Lower leg skin (tissue), 4 donors: ENCODE measurements at regions not wholly inside any gene's neighbourhood (a gene's known extent, or its start where the extent isn't known, plus 50 kb on each side); places are given as distances from the start of the nearest gene placed in this dataset.

Source experiments
- DNase-seq, 2 donors: peaks; one replicate each; pipeline ENCODE4 v3.0.0-alpha.2; 2019; ENCODE audit warnings: low spot score in 2 of 2
- H3K4me3 ChIP-seq: fragments of 200-600 bp; sonication (generic); 2 replicates; pipeline ENCODE4 v1.5.1; 2017; ENCODE audit warnings: mild to moderate bottlenecking, low read depth; ENCODE audit not compliant: poor library complexity, severe bottlenecking
- POLR2A ChIP-seq, 2 donors: fragments of 450-650 bp; IDR thresholded peaks; one replicate each; pipeline ENCODE4 v1.6.1; 2016 to 2017; ENCODE audit warnings: antibody characterized with exemption in 2 of 2, mild to moderate bottlenecking in 1 of 2, moderate library complexity in 1 of 2
- WGBS, 2 donors: methylation state at CpG; one replicate each; pipeline ENCODE4 v1.1.5; 2018; 5-methylcytosine and 5-hydroxymethylcytosine counted together
- intact Hi-C: fragments of 100-400 bp; cut with DNase I; formaldehyde crosslinking; loops from one replicate; pipeline ENCODE4 v1.15.0; 2023; ENCODE audit warnings: low total_unique reads
- TF ChIP-seq, protein P1 (sequence below), 3 donors: fragments of 450-650 bp; IDR thresholded peaks; one replicate each; pipeline ENCODE4 v1.5.1; 2016; ENCODE audit warnings: antibody characterized with exemption in 3 of 3, mild to moderate bottlenecking in 3 of 3, moderate library complexity in 2 of 3

DNA sequence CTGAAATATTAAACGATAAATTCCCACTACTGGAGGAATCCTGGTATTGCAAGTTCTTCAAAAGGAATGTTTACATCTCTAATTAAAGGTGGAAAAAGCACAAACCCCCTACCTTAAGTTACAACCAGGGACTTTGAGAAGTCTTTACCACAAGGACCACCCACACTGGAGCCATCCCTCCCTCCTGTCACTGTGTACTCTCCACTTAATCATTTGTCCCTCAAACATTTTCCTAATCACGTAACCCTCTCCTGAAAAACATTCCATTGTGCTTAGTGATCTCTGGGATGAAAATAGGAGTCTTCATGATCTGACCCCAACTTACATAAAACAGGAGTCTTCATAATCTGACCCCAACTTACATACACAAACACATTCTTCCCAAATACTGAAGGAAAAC is 85.7 kb downstream of the SUCLG1 start:
- no peak for DNase-seq
- WGBS, 2 donors: 74 to 76% methylated on average over 2 of the region's 2 CpGs
- TF ChIP-seq, protein P1, sequence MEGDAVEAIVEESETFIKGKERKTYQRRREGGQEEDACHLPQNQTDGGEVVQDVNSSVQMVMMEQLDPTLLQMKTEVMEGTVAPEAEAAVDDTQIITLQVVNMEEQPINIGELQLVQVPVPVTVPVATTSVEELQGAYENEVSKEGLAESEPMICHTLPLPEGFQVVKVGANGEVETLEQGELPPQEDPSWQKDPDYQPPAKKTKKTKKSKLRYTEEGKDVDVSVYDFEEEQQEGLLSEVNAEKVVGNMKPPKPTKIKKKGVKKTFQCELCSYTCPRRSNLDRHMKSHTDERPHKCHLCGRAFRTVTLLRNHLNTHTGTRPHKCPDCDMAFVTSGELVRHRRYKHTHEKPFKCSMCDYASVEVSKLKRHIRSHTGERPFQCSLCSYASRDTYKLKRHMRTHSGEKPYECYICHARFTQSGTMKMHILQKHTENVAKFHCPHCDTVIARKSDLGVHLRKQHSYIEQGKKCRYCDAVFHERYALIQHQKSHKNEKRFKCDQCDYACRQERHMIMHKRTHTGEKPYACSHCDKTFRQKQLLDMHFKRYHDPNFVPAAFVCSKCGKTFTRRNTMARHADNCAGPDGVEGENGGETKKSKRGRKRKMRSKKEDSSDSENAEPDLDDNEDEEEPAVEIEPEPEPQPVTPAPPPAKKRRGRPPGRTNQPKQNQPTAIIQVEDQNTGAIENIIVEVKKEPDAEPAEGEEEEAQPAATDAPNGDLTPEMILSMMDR (IDR thresholded peaks at IDR 0.05): no peak
- no peak for TF ChIP-seq POLR2A (IDR thresholded peaks at IDR 0.05)
- no peak overlapping the region for H3K4me3 ChIP-seq
- intact Hi-C loops: no loop called here

DNA sequence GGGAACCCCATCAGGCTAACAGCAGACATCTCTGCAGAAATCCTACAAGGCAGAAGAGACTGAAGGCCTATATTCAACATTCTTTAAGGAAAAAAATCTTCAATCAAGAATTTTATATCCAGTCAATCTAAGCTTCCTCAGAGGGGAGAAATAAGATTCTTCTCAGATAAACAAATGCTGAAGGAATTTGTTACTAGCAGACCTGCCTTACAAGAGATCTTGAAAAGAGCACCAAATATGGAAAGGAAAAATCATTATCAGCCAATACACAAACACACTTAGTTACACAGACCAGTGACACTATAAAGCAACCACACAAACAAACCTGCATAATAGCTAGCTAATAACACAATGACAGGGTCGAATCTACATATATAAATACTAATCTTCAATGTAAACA is 96.5 kb downstream of the SUCLG1 start:
- WGBS, 2 donors: 45 to 61% methylated on average over 1 of the region's 1 CpG
- H3K4me3 ChIP-seq: no peak overlapping the region
- DNase-seq: no peak
- TF ChIP-seq POLR2A (IDR thresholded peaks at IDR 0.05): no peak
- TF ChIP-seq, protein P1 (IDR thresholded peaks at IDR 0.05): no peak
- intact Hi-C loops: no loop called here

DNA sequence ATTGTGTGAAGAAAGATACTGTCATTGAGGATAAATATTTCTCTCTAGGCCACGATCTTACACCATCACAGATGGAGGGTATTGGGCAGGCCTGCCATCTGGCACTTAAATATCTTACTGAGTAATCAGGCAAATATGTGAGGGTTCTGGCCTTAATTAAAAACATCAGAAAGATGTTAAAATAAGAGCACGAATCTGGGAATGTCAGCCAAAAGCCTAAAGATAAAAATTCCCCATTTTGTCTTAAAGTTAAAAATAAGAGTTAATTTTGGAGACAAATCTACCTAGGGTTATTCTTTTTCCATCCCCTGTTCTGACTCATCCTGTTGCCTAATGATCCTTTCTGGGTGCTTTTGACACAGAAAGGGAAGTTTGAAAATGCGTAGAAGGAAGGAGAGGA is 121.0 kb downstream of the SUCLG1 start:
- TF ChIP-seq, protein P1 (IDR thresholded peaks at IDR 0.05): no peak
- TF ChIP-seq POLR2A (IDR thresholded peaks at IDR 0.05): no peak
- WGBS, 2 donors: 25 to 32% methylated on average over 3 of the region's 3 CpGs
- DNase-seq: no peak
- intact Hi-C loops: no loop called here
- H3K4me3 ChIP-seq: no peak overlapping the region

DNA sequence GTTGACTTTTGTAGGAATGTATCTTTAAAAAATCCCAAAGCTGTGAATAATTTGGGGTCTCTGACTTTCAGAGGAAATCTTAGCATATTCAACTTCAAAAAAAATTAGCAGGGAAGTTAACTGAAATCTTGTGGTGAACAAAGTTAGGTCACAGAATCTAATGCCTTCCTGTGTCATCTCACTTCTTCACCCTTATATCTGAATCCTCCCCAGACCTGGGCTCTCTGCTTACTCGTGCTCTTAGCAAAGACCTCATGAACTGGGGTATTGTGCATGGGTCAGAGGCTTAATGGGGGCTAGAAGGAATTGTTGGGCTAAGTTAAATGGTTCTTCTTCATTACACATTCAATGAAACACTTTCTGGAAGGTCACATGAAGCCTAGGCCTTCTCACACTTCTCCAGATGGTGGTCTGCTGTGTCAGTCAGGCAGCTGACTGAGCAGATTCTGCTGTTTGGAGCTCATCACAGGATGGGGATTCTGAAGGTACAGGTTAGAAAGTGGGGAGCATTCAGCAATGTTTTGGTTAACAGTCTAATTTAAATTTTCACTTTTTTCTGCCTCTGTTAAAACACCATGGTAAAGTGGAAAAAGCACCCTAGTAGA is 131.3 kb downstream of the SUCLG1 start:
- no peak for DNase-seq
- 68 to 77% methylated on average over 1 of the region's 1 CpG for WGBS, 2 donors
- H3K4me3 ChIP-seq: no peak overlapping the region
- no peak for TF ChIP-seq POLR2A (IDR thresholded peaks at IDR 0.05)
- TF ChIP-seq, protein P1 (IDR thresholded peaks at IDR 0.05): no peak
- intact Hi-C loops: no loop called here

DNA sequence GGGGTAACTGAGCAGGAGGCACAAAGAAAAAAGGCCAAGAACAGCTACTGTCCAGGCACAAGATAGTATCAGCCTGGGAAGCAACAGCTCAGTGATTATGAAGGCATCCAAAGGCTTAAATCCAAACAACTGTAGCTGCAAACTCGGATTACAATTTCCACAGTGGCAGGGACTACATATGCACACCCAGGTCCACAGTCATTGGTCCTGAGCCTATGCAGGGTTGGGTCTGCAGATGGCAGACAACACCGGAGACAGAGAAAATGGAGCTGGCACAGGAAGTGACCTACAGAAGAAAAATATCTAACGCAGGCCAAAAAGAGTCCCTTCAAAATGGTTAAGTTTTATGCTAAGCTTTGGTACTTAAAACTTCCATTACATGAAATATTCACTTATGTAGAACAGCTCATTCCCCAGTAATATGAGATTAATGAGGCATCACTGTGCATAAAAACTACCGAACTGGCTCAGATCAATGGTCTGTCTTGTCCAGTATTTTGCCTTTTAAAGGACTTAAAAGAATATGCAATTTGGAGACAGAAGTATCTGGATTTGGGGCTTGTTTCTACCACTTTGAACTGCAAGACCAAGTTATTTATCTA is 132.1 kb downstream of the SUCLG1 start:
- no peak for TF ChIP-seq POLR2A (IDR thresholded peaks at IDR 0.05)
- TF ChIP-seq, protein P1 (IDR thresholded peaks at IDR 0.05): no peak
- WGBS, 2 donors: 79 to 83% methylated on average over 4 of the region's 4 CpGs
- intact Hi-C loops: no loop called here
- no peak for DNase-seq
- no peak overlapping the region for H3K4me3 ChIP-seq

DNA sequence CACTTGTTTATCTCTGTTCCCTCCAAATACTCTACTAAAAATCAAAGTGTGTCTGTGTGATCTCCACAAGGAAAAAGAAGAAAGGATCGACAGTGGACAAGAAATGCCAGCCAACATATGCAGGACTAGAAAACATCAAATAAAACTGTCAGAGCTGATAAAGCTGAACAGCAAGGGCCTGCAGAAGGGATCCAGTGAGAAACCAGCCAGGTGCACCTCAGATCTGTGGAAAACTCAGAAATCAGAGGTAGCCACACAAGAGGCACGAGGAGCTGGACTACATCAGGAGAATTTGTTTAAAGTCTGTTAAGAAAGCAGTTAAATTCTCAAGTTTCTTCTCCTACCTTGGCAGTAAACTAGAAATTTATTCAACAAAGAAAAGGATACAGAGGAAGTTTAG is 135.2 kb downstream of the SUCLG1 start:
- DNase-seq: no peak
- intact Hi-C loops: no loop called here
- H3K4me3 ChIP-seq: no peak overlapping the region
- 75 to 81% methylated on average over 2 of the region's 2 CpGs for WGBS, 2 donors
- no peak for TF ChIP-seq POLR2A (IDR thresholded peaks at IDR 0.05)
- TF ChIP-seq, protein P1 (IDR thresholded peaks at IDR 0.05): no peak
